ENCODE measurements at regions not wholly inside any gene's neighbourhood (a gene's known extent, or its start where the extent isn't known, plus 50 kb on each side); places are given as distances from the start of the nearest gene placed in this dataset.

GRCh38 chr12:127431594-127431993 is 835.4 kb upstream of the TMEM132C start:
- no peak for TF ChIP-seq CTCF (IDR thresholded peaks at IDR 0.05; ENCODE audit: borderline replicate concordance, control extremely low read depth, extremely low read depth, insufficient read depth, missing control alignments)
- in situ Hi-C loops (cut with MboI; ENCODE audit: low sequenced_read_pairs, unreplicated experiment), result no loop called here
- no peak for DNase-seq (ENCODE audit: low spot score)

GRCh38 chr12:127435439-127435838 is 831.5 kb upstream of the TMEM132C start:
- in situ Hi-C loops (cut with MboI; ENCODE audit: low sequenced_read_pairs, unreplicated experiment), result no loop called here
- no peak for TF ChIP-seq CTCF (IDR thresholded peaks at IDR 0.05; ENCODE audit: borderline replicate concordance, control extremely low read depth, extremely low read depth, insufficient read depth, missing control alignments)
- no peak for DNase-seq (ENCODE audit: low spot score)

GRCh38 chr12:127438512-127439244 is 828.3 kb upstream of the TMEM132C start:
- TF ChIP-seq CTCF (IDR thresholded peaks at IDR 0.05; ENCODE audit: borderline replicate concordance, control extremely low read depth, extremely low read depth, insufficient read depth, missing control alignments), result no peak
- in situ Hi-C loops (cut with MboI; ENCODE audit: low sequenced_read_pairs, unreplicated experiment), result no loop called here
- DNase-seq (ENCODE audit: low spot score), result no peak

- DNase-seq (ENCODE audit: low spot score), result no peak
- TF ChIP-seq CTCF (IDR thresholded peaks at IDR 0.05; ENCODE audit: borderline replicate concordance, control extremely low read depth, extremely low read depth, insufficient read depth, missing control alignments), result no peak
- in situ Hi-C loops (cut with MboI; ENCODE audit: low sequenced_read_pairs, unreplicated experiment), result no loop called here
Observed at GRCh38 chr12:127445581-127446139, 821.3 kb upstream of the TMEM132C start.

GRCh38 chr12:127448906-127449305 is 818.1 kb upstream of the TMEM132C start:
- in situ Hi-C loops (cut with MboI; ENCODE audit: low sequenced_read_pairs, unreplicated experiment), result no loop called here
- TF ChIP-seq CTCF (IDR thresholded peaks at IDR 0.05; ENCODE audit: borderline replicate concordance, control extremely low read depth, extremely low read depth, insufficient read depth, missing control alignments), result no peak
- no peak for DNase-seq (ENCODE audit: low spot score)

GRCh38 chr12:127450826-127451225 is 816.1 kb upstream of the TMEM132C start:
- TF ChIP-seq CTCF (IDR thresholded peaks at IDR 0.05; ENCODE audit: borderline replicate concordance, control extremely low read depth, extremely low read depth, insufficient read depth, missing control alignments), result no peak
- in situ Hi-C loops (cut with MboI; ENCODE audit: low sequenced_read_pairs, unreplicated experiment), result no loop called here
- DNase-seq (ENCODE audit: low spot score), result no peak

Data from GM13976 (cell line).